ENCODE measurements at regions not wholly inside any gene's neighbourhood (a gene's known extent, or its start where the extent isn't known, plus 50 kb on each side); places are given as distances from the start of the nearest gene placed in this dataset.

DNA sequence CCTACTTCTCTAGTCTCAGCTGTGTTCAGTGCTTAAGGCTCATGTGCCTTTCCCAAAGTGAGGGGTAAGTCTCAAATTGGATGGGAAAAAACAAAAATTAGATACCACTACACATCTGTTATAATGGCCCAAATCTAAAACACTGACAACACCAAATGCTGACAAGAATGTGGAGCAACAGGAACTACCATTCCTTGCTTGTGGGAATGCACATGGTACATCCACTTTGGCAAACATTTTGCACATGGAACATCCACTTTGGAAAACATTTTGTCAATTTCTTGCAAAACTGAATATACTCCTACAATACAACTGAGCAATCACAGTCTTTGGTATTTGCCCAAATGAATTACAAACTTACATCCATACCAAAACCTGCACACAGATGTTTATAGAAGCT, 109.3 kb downstream of the TENT5A start:
- H3K36me3 ChIP-seq (ENCODE audit: control insufficient read depth in 2 of 4, insufficient read depth in 4 of 4, low read length in 3 of 4): no peaks in the 10 kb centered on the region
- H3K4ac ChIP-seq (replicated peaks; ENCODE audit: insufficient read length, low read depth, low read length): no peak overlapping the region
- no peaks in the 10 kb centered on the region for H3K4me1 ChIP-seq (replicated peaks in 1 of 4; ENCODE audit: control insufficient read depth in 3 of 4, insufficient read depth in 4 of 4, low read length in 3 of 4)
- no peak overlapping the region for H3K23ac ChIP-seq (ENCODE audit: insufficient read length)
- H3K79me1 ChIP-seq (ENCODE audit: low read depth, low read length): no peaks in the 10 kb centered on the region
- no peak overlapping the region for H3K14ac ChIP-seq (ENCODE audit: insufficient read length)
- H2BK120ac ChIP-seq (replicated peaks; ENCODE audit: low read depth, low read length): no peak overlapping the region
- no peak overlapping the region for H4K5ac ChIP-seq (ENCODE audit: insufficient read length, low read depth, low read length)
- DNase-seq (ENCODE audit: low read depth in 1 of 2, low spot score in 2 of 2): no peak
- no peaks in the 10 kb centered on the region for H3K27me3 ChIP-seq (replicated peaks in 1 of 4; ENCODE audit: control insufficient read depth in 3 of 4, extremely low read depth in 1 of 4, insufficient read depth in 3 of 4, low read length in 3 of 4)
- H2BK12ac ChIP-seq (ENCODE audit: low read depth, low read length): no peak overlapping the region
- H4K20me1 ChIP-seq (replicated peaks in 1 of 2; ENCODE audit: control insufficient read depth in 1 of 2, insufficient read depth in 2 of 2, low read length in 2 of 2): no peaks in the 10 kb centered on the region
- TF ChIP-seq GABPA (IDR thresholded peaks at IDR 0.05; ENCODE audit: borderline replicate concordance, insufficient read depth, low read length) (no peak), RBBP5 (IDR thresholded peaks at IDR 0.05; ENCODE audit: borderline replicate concordance, low read depth, low read length) (no peak), KDM4A (IDR thresholded peaks at IDR 0.05; ENCODE audit: low read depth, low read length, severe bottlenecking) (no peak), SIRT6 (IDR thresholded peaks at IDR 0.05; ENCODE audit: low read length) (no peak), SP1 (IDR thresholded peaks at IDR 0.05; ENCODE audit: low read depth, low read length) (no peak), TEAD4 (IDR thresholded peaks at IDR 0.05; ENCODE audit: low read depth, low read length) (no peak), KDM1A (IDR thresholded peaks at IDR 0.05; ENCODE audit: borderline replicate concordance, low read length) (no peak), NRF1 (IDR thresholded peaks at IDR 0.05; ENCODE audit: low read depth, low read length) (no peak), SIN3A (conservative IDR thresholded peaks at IDR 0.05 in 1 of 2, IDR thresholded peaks at IDR 0.05 in 1 of 2; ENCODE audit: low read depth in 1 of 2, low read length in 2 of 2) (no peak), MAFK (IDR thresholded peaks at IDR 0.05; ENCODE audit: low read depth, low read length) (no peak), EZH2 (IDR thresholded peaks at IDR 0.05; ENCODE audit: low read depth, low read length, severe bottlenecking) (no peak), CHD1 (IDR thresholded peaks at IDR 0.05; ENCODE audit: low read depth, low read length) (no peak), RAD21 (IDR thresholded peaks at IDR 0.05 in 1 of 2, conservative IDR thresholded peaks at IDR 0.05 in 1 of 2; ENCODE audit: low read depth in 2 of 2, low read length in 2 of 2) (no peak), SP4 (IDR thresholded peaks at IDR 0.05; ENCODE audit: low read length) (no peak)
- no peak overlapping the region for H3K4me2 ChIP-seq (ENCODE audit: insufficient read depth in 1 of 2, low read depth in 2 of 2, low read length in 2 of 2)
- no peak overlapping the region for H3K56ac ChIP-seq (replicated peaks; ENCODE audit: insufficient read length, low read depth, low read length)
- no peak overlapping the region for H2BK5ac ChIP-seq (ENCODE audit: low read depth, low read length)
- no peak overlapping the region for H3K27ac ChIP-seq (ENCODE audit: low read depth, low read length)
- no peaks in the 10 kb centered on the region for H3K23me2 ChIP-seq (ENCODE audit: low read depth, low read length)
- no peak overlapping the region for H2AFZ ChIP-seq (ENCODE audit: low read length)
- no peak overlapping the region for H3K9ac ChIP-seq (replicated peaks in 1 of 4; ENCODE audit: extremely low read depth in 1 of 4, low read depth in 3 of 4, low read length in 3 of 4)
- CTCF ChIA-PET (ENCODE audit: partially characterized antibody): no interaction called here
- POLR2A ChIA-PET (ENCODE audit: partially characterized antibody): no interaction called here
- no peak overlapping the region for H2AK5ac ChIP-seq (ENCODE audit: low read depth, low read length)
- no peaks in the 10 kb centered on the region for H3K79me2 ChIP-seq (ENCODE audit: control insufficient read depth in 1 of 2, insufficient read depth in 2 of 2, low read length in 2 of 2)
- H2BK15ac ChIP-seq (ENCODE audit: low read length): no peak overlapping the region
- no peaks in the 10 kb centered on the region for H3K9me3 ChIP-seq (ENCODE audit: insufficient read depth in 2 of 2, low read depth in 1 of 2, low read length in 1 of 2)
- H4K8ac ChIP-seq (ENCODE audit: extremely low read depth, insufficient read depth, low read length): no peak overlapping the region
- H4K91ac ChIP-seq (replicated peaks; ENCODE audit: insufficient read length, low read length): no peak overlapping the region
- no peak overlapping the region for H3K18ac ChIP-seq (ENCODE audit: extremely low read depth, low read length)
- no peak overlapping the region for H2BK20ac ChIP-seq (ENCODE audit: low read length)
- no peak for FAIRE-seq
- H3K4me3 ChIP-seq (ENCODE audit: extremely low read depth in 1 of 4, insufficient read depth in 2 of 4, low read depth in 3 of 4, low read length in 4 of 4): no peak overlapping the region

Data from H1 (cell line).